ENCODE measurements at regions not wholly inside any gene's neighbourhood (a gene's known extent, or its start where the extent isn't known, plus 50 kb on each side); places are given as distances from the start of the nearest gene placed in this dataset.

DNA sequence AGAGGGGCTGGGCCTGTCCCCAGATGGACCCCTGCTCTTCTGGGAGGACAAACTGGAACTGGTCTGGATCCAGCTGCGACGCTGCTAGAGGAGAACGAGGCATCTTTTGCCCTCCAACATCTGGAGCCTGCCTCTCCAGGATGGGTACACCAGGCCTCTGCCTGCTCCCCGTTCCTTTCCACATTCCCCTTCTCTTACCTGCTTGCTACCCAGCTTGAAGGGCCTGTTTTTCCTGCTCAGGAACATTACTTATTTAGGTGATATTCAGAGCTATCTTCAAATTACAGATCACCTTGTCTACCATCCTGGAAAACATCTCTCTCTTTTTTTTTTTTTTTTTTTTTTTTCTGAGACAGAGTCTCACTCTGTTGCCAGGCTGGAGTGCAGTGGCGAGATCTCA is 64.0 kb downstream of the CHRD start:
- H3K27ac Mint-ChIP-seq (ENCODE audit: unreplicated experiment) = no peak overlapping the region

GRCh38 chr3:184448321-184449160 is 68.7 kb downstream of the CHRD start:
- TF ChIP-seq, protein P1, sequence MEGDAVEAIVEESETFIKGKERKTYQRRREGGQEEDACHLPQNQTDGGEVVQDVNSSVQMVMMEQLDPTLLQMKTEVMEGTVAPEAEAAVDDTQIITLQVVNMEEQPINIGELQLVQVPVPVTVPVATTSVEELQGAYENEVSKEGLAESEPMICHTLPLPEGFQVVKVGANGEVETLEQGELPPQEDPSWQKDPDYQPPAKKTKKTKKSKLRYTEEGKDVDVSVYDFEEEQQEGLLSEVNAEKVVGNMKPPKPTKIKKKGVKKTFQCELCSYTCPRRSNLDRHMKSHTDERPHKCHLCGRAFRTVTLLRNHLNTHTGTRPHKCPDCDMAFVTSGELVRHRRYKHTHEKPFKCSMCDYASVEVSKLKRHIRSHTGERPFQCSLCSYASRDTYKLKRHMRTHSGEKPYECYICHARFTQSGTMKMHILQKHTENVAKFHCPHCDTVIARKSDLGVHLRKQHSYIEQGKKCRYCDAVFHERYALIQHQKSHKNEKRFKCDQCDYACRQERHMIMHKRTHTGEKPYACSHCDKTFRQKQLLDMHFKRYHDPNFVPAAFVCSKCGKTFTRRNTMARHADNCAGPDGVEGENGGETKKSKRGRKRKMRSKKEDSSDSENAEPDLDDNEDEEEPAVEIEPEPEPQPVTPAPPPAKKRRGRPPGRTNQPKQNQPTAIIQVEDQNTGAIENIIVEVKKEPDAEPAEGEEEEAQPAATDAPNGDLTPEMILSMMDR (IDR thresholded peaks at IDR 0.05; ENCODE audit: insufficient read depth, low read depth, low read length) = no peak
- TF ChIP-seq EZH2 (IDR thresholded peaks at IDR 0.05; ENCODE audit: insufficient read depth, low read length) = no peak
- H3K36me3 Mint-ChIP-seq (ENCODE audit: low read depth, unreplicated experiment) = no peaks in the 10 kb centered on the region
- H3K27me3 Mint-ChIP-seq (ENCODE audit: low read depth, unreplicated experiment) = peaks cover 6% of the 10 kb centered on the region
- Histone ChIP-seq H3K4me3 (ENCODE audit: insufficient read depth, low read depth, low read length) (no peak overlapping the region), H3K4me1 (ENCODE audit: insufficient read depth, low read length) (peaks cover 9% of the 10 kb centered on the region), H3K27ac (ENCODE audit: low read depth, low read length) (peak overlapping the region; percentile 42), H4K20me1 (ENCODE audit: insufficient read depth, low read length) (no peaks in the 10 kb centered on the region), H3K9me3 (ENCODE audit: insufficient read depth, low read depth, low read length) (no peaks in the 10 kb centered on the region), H3K27me3 (ENCODE audit: insufficient read depth, low read length) (no peaks in the 10 kb centered on the region), H3K9ac (ENCODE audit: low read length) (no peak overlapping the region), H3K79me2 (ENCODE audit: insufficient read depth, low read length) (no peaks in the 10 kb centered on the region), H3K4me2 (ENCODE audit: low read length) (peak overlapping the region; percentile 63), H2AFZ (ENCODE audit: low read depth, low read length) (no peak overlapping the region), H3K36me3 (ENCODE audit: insufficient read depth, low read length) (no peaks in the 10 kb centered on the region)
- FAIRE-seq = peak; percentile 99
- peak; percentile 99 for DNase-seq (ENCODE audit: low read depth)
- H3K9me3 Mint-ChIP-seq (ENCODE audit: unreplicated experiment) = no peaks in the 10 kb centered on the region
- H3K27ac Mint-ChIP-seq (ENCODE audit: unreplicated experiment) = no peak overlapping the region
- H3K4me1 Mint-ChIP-seq (ENCODE audit: low read depth, unreplicated experiment) = peaks cover 6% of the 10 kb centered on the region
- H3K4me3 Mint-ChIP-seq (ENCODE audit: unreplicated experiment) = no peak overlapping the region

More for the DNA sequence above, 64.0 kb downstream of the CHRD start:
- Histone ChIP-seq H3K27me3 (ENCODE audit: insufficient read depth, low read length) (peaks cover 4% of the 10 kb centered on the region), H3K79me2 (ENCODE audit: insufficient read depth, low read length) (no peaks in the 10 kb centered on the region), H3K27ac (ENCODE audit: low read depth, low read length) (no peak overlapping the region), H2AFZ (ENCODE audit: low read depth, low read length) (no peak overlapping the region), H3K4me2 (ENCODE audit: low read length) (no peak overlapping the region), H3K9ac (ENCODE audit: low read length) (no peak overlapping the region), H3K4me1 (ENCODE audit: insufficient read depth, low read length) (peaks cover 4% of the 10 kb centered on the region), H3K9me3 (ENCODE audit: insufficient read depth, low read depth, low read length) (no peaks in the 10 kb centered on the region), H3K4me3 (ENCODE audit: insufficient read depth, low read depth, low read length) (no peak overlapping the region), H4K20me1 (ENCODE audit: insufficient read depth, low read length) (no peaks in the 10 kb centered on the region), H3K36me3 (ENCODE audit: insufficient read depth, low read length) (no peaks in the 10 kb centered on the region)
- no peaks in the 10 kb centered on the region for H3K9me3 Mint-ChIP-seq (ENCODE audit: unreplicated experiment)
- TF ChIP-seq, protein P1 (IDR thresholded peaks at IDR 0.05; ENCODE audit: insufficient read depth, low read depth, low read length) = no peak
- no peak for TF ChIP-seq EZH2 (IDR thresholded peaks at IDR 0.05; ENCODE audit: insufficient read depth, low read length)
- H3K4me1 Mint-ChIP-seq (ENCODE audit: low read depth, unreplicated experiment) = peaks cover 3% of the 10 kb centered on the region
- H3K4me3 Mint-ChIP-seq (ENCODE audit: unreplicated experiment) = no peak overlapping the region
- H3K36me3 Mint-ChIP-seq (ENCODE audit: low read depth, unreplicated experiment) = no peaks in the 10 kb centered on the region
- DNase-seq (ENCODE audit: low read depth) (no peak), FAIRE-seq (no peak)
- H3K27me3 Mint-ChIP-seq (ENCODE audit: low read depth, unreplicated experiment) = peaks cover 3% of the 10 kb centered on the region

GRCh38 chr3:184449161-184449515 is 69.3 kb downstream of the CHRD start:
- no peak overlapping the region for H3K27ac Mint-ChIP-seq (ENCODE audit: unreplicated experiment)
- DNase-seq (ENCODE audit: low read depth) (no peak), FAIRE-seq (no peak)

More at GRCh38 chr3:184449161-184449515, 69.3 kb downstream of the CHRD start:
- Histone ChIP-seq H3K27me3 (ENCODE audit: insufficient read depth, low read length) (no peaks in the 10 kb centered on the region), H2AFZ (ENCODE audit: low read depth, low read length) (no peak overlapping the region), H4K20me1 (ENCODE audit: insufficient read depth, low read length) (no peaks in the 10 kb centered on the region), H3K9ac (ENCODE audit: low read length) (no peak overlapping the region), H3K4me2 (ENCODE audit: low read length) (peak overlapping the region; percentile 63), H3K36me3 (ENCODE audit: insufficient read depth, low read length) (no peaks in the 10 kb centered on the region), H3K4me1 (ENCODE audit: insufficient read depth, low read length) (peaks cover 9% of the 10 kb centered on the region), H3K79me2 (ENCODE audit: insufficient read depth, low read length) (no peaks in the 10 kb centered on the region), H3K4me3 (ENCODE audit: insufficient read depth, low read depth, low read length) (no peak overlapping the region), H3K9me3 (ENCODE audit: insufficient read depth, low read depth, low read length) (no peaks in the 10 kb centered on the region), H3K27ac (ENCODE audit: low read depth, low read length) (peak overlapping the region; percentile 42)
- Mint-ChIP-seq H3K4me3 (ENCODE audit: unreplicated experiment) (no peak overlapping the region), H3K9me3 (ENCODE audit: unreplicated experiment) (no peaks in the 10 kb centered on the region), H3K4me1 (ENCODE audit: low read depth, unreplicated experiment) (peaks cover 6% of the 10 kb centered on the region), H3K27me3 (ENCODE audit: low read depth, unreplicated experiment) (peaks cover 6% of the 10 kb centered on the region), H3K36me3 (ENCODE audit: low read depth, unreplicated experiment) (no peaks in the 10 kb centered on the region)
- no peak for TF ChIP-seq EZH2 (IDR thresholded peaks at IDR 0.05; ENCODE audit: insufficient read depth, low read length)
- TF ChIP-seq, protein P1 (IDR thresholded peaks at IDR 0.05; ENCODE audit: insufficient read depth, low read depth, low read length) = no peak
